ENCODE measurements at regions not wholly inside any gene's neighbourhood (a gene's known extent, or its start where the extent isn't known, plus 50 kb on each side); places are given as distances from the start of the nearest gene placed in this dataset.
"Not testable (repeated sequence)": the region's sequence is repeated elsewhere in the genome, so short reads cannot be mapped to it uniquely, and the experiment has no call there.

- no peak for DNase-seq
Measured at GRCh38 chr13:87986639-87987250, 315.6 kb downstream of the SLITRK5 start.

- no peak for DNase-seq
Measured at GRCh38 chr13:87998081-87998480, 326.9 kb downstream of the SLITRK5 start.

GRCh38 chr13:87999240-87999700 is 328.1 kb downstream of the SLITRK5 start:
- no peak for DNase-seq

- DNase-seq, result no peak
Measured at GRCh38 chr13:87999788-88000187, 328.6 kb downstream of the SLITRK5 start.

- DNase-seq, result no peak
Measured at GRCh38 chr13:88000239-88000638, 329.1 kb downstream of the SLITRK5 start.

GRCh38 chr13:88000787-88001186 is 329.6 kb downstream of the SLITRK5 start:
- no peak for DNase-seq

- DNase-seq, result no peak
Measured at GRCh38 chr13:88005188-88005587, 334.0 kb downstream of the SLITRK5 start.

GRCh38 chr13:88014527-88014926 is 343.4 kb downstream of the SLITRK5 start:
- DNase-seq, result no peak

- DNase-seq, result no peak
Measured at GRCh38 chr13:88022431-88023208, 351.4 kb downstream of the SLITRK5 start.

- DNase-seq, result no peak
Measured at GRCh38 chr13:88026241-88026640, 355.1 kb downstream of the SLITRK5 start.

GRCh38 chr13:88031980-88032559 is 360.9 kb downstream of the SLITRK5 start:
- DNase-seq, result no peak

- not testable (repeated sequence) for DNase-seq
Measured at GRCh38 chr13:88036205-88036604, 365.0 kb downstream of the SLITRK5 start.

GRCh38 chr13:88042489-88042888 is 371.3 kb downstream of the SLITRK5 start:
- DNase-seq, result no peak

- DNase-seq, result no peak
Measured at GRCh38 chr13:88051746-88052482, 380.7 kb downstream of the SLITRK5 start.

- no peak for DNase-seq
Measured at GRCh38 chr13:88063741-88064140, 392.6 kb downstream of the SLITRK5 start.

GRCh38 chr13:88066847-88067246 is 395.7 kb downstream of the SLITRK5 start:
- no peak for DNase-seq

- DNase-seq, result no peak
Measured at GRCh38 chr13:88068316-88068715, 397.1 kb downstream of the SLITRK5 start.

GRCh38 chr13:88068975-88069374 is 397.8 kb downstream of the SLITRK5 start:
- DNase-seq, result no peak

- no peak for DNase-seq
Measured at GRCh38 chr13:88071371-88071770, 400.2 kb downstream of the SLITRK5 start.

GRCh38 chr13:88074794-88075510 is 403.8 kb downstream of the SLITRK5 start:
- DNase-seq, result no peak

GRCh38 chr13:88085036-88085435 is 413.9 kb downstream of the SLITRK5 start:
- DNase-seq, result no peak

GRCh38 chr13:88086577-88086976 is 415.4 kb downstream of the SLITRK5 start:
- DNase-seq, result no peak

GRCh38 chr13:88097541-88097940 is 426.4 kb downstream of the SLITRK5 start:
- no peak for DNase-seq

All from COR-L47 (cell line).